GM12873 (cell line): ENCODE measurements at regions not wholly inside any gene's neighbourhood (a gene's known extent, or its start where the extent isn't known, plus 50 kb on each side); places are given as distances from the start of the nearest gene placed in this dataset.

ENCODE experiments used
- CTCF ChIP-seq: IDR thresholded peaks from 2 replicates; pipeline ENCODE4 v1.5.1; 2012; ENCODE audit warnings: low read depth, mild to moderate bottlenecking, moderate library complexity, low read length, control low read depth; ENCODE audit not compliant: insufficient read depth; ENCODE audit errors: missing control alignments

GRCh38 chr22:22193923-22194322 lies 50.7 kb upstream of the VPREB1 start:
- no peak for TF ChIP-seq CTCF

DNA sequence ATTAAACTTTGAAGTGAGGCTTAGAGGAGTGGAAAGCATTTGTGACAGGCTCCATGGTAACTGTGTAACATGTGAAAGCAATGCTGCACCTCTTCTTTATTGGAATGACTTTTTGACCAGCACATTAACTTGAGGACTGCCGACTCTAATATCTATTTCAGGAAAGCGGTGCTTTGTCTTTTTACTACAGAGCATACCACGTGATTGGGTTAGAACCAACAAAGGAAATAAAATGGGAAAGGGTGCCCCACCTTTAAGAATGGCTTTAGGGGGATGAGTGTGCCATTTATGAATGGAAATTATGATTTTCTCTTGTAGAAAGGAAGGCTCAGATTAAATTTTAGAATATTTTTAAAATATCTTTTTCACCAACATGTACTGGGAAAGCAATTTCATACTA lies 57.3 kb upstream of the VPREB1 start:
- TF ChIP-seq CTCF, result no peak

DNA sequence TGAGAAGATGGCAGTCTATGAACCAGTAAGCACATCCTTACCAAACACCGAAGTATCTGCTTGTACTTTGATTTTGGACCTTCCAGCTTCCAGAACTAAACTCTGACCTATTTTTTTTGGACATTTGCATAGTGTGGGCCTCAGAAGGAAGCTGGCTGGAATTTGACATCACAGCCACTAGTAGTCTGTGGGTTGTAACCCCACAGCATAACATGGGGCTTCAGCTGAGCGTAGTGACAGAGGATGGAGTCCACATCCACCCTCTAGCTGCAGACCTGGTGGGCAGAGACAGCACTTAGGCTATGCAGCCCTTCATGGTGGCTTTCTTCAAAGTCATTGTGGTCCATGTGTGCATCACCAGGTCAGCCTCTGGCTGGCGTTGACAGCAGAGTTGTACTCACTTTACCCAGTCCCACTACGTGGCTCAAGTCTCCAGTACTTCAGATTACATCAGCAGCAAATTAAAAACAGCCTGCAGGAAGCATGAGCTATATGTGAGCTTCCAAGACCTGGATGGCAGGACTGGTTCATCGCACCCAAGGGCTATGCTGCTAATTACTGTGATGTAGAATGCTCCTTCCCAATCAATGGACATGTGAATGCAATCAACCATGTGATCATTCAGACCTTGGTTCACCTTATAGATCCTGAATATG lies 58.6 kb upstream of the VPREB1 start:
- no peak for TF ChIP-seq CTCF

GRCh38 chr22:22185217-22185616 lies 59.4 kb upstream of the VPREB1 start:
- no peak for TF ChIP-seq CTCF

- no peak for TF ChIP-seq CTCF
Measured at GRCh38 chr22:22184277-22184807, 60.2 kb upstream of the VPREB1 start.

GRCh38 chr22:22182990-22183264 lies 61.7 kb upstream of the VPREB1 start:
- no peak for TF ChIP-seq CTCF

GRCh38 chr22:22182218-22182989 lies 62.2 kb upstream of the VPREB1 start:
- no peak for TF ChIP-seq CTCF
